Activated naive CD4-positive, alpha-beta T cell treated with anti-CD3 and anti-CD28 coated beads, Interleukin-2, amount 10 ng/mL, durations not matched to agents 7 days and 5 days (primary cell): ENCODE measurements at regions not wholly inside any gene's neighbourhood (a gene's known extent, or its start where the extent isn't known, plus 50 kb on each side); places are given as distances from the start of the nearest gene placed in this dataset.
"Not testable (repeated sequence)": the region's sequence is repeated elsewhere in the genome, so short reads cannot be mapped to it uniquely, and the experiment has no call there.

Experiments
- CTCF ChIA-PET: fragments of 350-600 bp; sonication (Branson Sonifier 250); formaldehyde crosslinking; loops from one replicate; lab custom pipeline; 2021; ENCODE audit warnings: antibody characterized with exemption; lab: Charles Lee
- DNase-seq: peaks from one replicate; pipeline ENCODE4 v3.0.0-alpha.2; 2020
- H3K27ac Mint-ChIP-seq: one replicate; pipeline ENCODE4 v1.8.0; 2021; ENCODE audit warnings: mild to moderate bottlenecking, moderate library complexity, mixed read lengths
- H3K27me3 Mint-ChIP-seq: one replicate; pipeline ENCODE4 v1.8.0; 2021; ENCODE audit warnings: mild to moderate bottlenecking, mixed read lengths
- H3K36me3 Mint-ChIP-seq: one replicate; pipeline ENCODE4 v1.8.0; 2021; ENCODE audit warnings: mixed read lengths
- H3K4me1 Mint-ChIP-seq: one replicate; pipeline ENCODE4 v1.8.0; 2021; ENCODE audit warnings: mixed read lengths
- H3K4me3 Mint-ChIP-seq: one replicate; pipeline ENCODE4 v1.8.0; 2021; ENCODE audit warnings: mild to moderate bottlenecking, moderate library complexity, mixed read lengths
- H3K9me3 Mint-ChIP-seq: one replicate; pipeline ENCODE4 v1.8.0; 2021; ENCODE audit warnings: mixed read lengths

GRCh38 chr7:4461531-4461930, 220.6 kb upstream of the FOXK1 start:
- Mint-ChIP-seq H3K36me3 (no peaks in the 10 kb centered on the region), H3K9me3 (peaks cover 4% of the 10 kb centered on the region), H3K27ac (no peak overlapping the region), H3K4me3 (no peak overlapping the region), H3K4me1 (no peaks in the 10 kb centered on the region), H3K27me3 (no peaks in the 10 kb centered on the region)
- DNase-seq, result no peak
- CTCF ChIA-PET, result no interaction called here

- CTCF ChIA-PET, result no interaction called here
Observed at GRCh38 chr7:4468320-4469102, 213.6 kb upstream of the FOXK1 start.

GRCh38 chr7:4470246-4470645, 211.8 kb upstream of the FOXK1 start:
- no peak for DNase-seq
- no peaks in the 10 kb centered on the region for H3K36me3 Mint-ChIP-seq

More at GRCh38 chr7:4468320-4469102, 213.6 kb upstream of the FOXK1 start:
- Mint-ChIP-seq H3K27me3 (no peaks in the 10 kb centered on the region), H3K4me1 (no peaks in the 10 kb centered on the region), H3K27ac (no peak overlapping the region), H3K36me3 (no peaks in the 10 kb centered on the region), H3K4me3 (no peak overlapping the region), H3K9me3 (peaks cover 8% of the 10 kb centered on the region)
- no peak for DNase-seq

GRCh38 chr7:4472728-4473127, 209.4 kb upstream of the FOXK1 start:
- CTCF ChIA-PET, result no interaction called here
- DNase-seq, result no peak
- Mint-ChIP-seq H3K27ac (no peak overlapping the region), H3K4me3 (no peak overlapping the region), H3K36me3 (no peaks in the 10 kb centered on the region), H3K27me3 (no peaks in the 10 kb centered on the region), H3K4me1 (no peaks in the 10 kb centered on the region), H3K9me3 (peaks cover 2% of the 10 kb centered on the region)

More at GRCh38 chr7:4470246-4470645, 211.8 kb upstream of the FOXK1 start:
- Mint-ChIP-seq H3K4me3 (no peak overlapping the region), H3K27ac (no peak overlapping the region), H3K4me1 (no peaks in the 10 kb centered on the region), H3K9me3 (peaks cover 4% of the 10 kb centered on the region), H3K27me3 (no peaks in the 10 kb centered on the region)
- CTCF ChIA-PET, result no interaction called here

- peak; percentile 22 for DNase-seq
- Mint-ChIP-seq H3K9me3 (peaks cover 10% of the 10 kb centered on the region), H3K27ac (no peak overlapping the region), H3K4me3 (no peak overlapping the region), H3K4me1 (no peaks in the 10 kb centered on the region), H3K36me3 (no peaks in the 10 kb centered on the region), H3K27me3 (no peaks in the 10 kb centered on the region)
- CTCF ChIA-PET, result no interaction called here
Observed at GRCh38 chr7:4479367-4480039, 202.6 kb upstream of the FOXK1 start.

GRCh38 chr7:4480131-4480530, 202.0 kb upstream of the FOXK1 start:
- DNase-seq, H3K4me1 Mint-ChIP-seq, H3K36me3 Mint-ChIP-seq, H3K27ac Mint-ChIP-seq, H3K27me3 Mint-ChIP-seq, H3K4me3 Mint-ChIP-seq, CTCF ChIA-PET, H3K9me3 Mint-ChIP-seq: not testable (repeated sequence)

GRCh38 chr7:4483851-4484250, 198.2 kb upstream of the FOXK1 start:
- Mint-ChIP-seq H3K4me1 (no peaks in the 10 kb centered on the region), H3K27ac (no peak overlapping the region), H3K4me3 (no peak overlapping the region), H3K36me3 (no peaks in the 10 kb centered on the region), H3K27me3 (no peaks in the 10 kb centered on the region), H3K9me3 (peaks cover 11% of the 10 kb centered on the region)
- CTCF ChIA-PET, result no interaction called here
- no peak for DNase-seq

GRCh38 chr7:4484545-4484944, 197.6 kb upstream of the FOXK1 start:
- H3K36me3 Mint-ChIP-seq, result no peaks in the 10 kb centered on the region
- DNase-seq, result no peak
- no peak overlapping the region for H3K27ac Mint-ChIP-seq
- H3K9me3 Mint-ChIP-seq, result peaks cover 11% of the 10 kb centered on the region
- CTCF ChIA-PET, result no interaction called here
- H3K4me3 Mint-ChIP-seq, result no peak overlapping the region
- H3K27me3 Mint-ChIP-seq, result no peaks in the 10 kb centered on the region
- H3K4me1 Mint-ChIP-seq, result no peaks in the 10 kb centered on the region

GRCh38 chr7:4486907-4487306, 195.2 kb upstream of the FOXK1 start:
- CTCF ChIA-PET, result interaction anchor here (0.6 kb wide), 1 partner anchor 207 kb away, joined by 3 read pairs; no protein-coding TSS in a partner anchor
- Mint-ChIP-seq H3K27ac (no peak overlapping the region), H3K4me1 (no peaks in the 10 kb centered on the region)

GRCh38 chr7:4496911-4497310, 185.2 kb upstream of the FOXK1 start:
- H3K4me1 Mint-ChIP-seq, H3K27me3 Mint-ChIP-seq, CTCF ChIA-PET: not testable (repeated sequence)

More at GRCh38 chr7:4486907-4487306, 195.2 kb upstream of the FOXK1 start:
- Mint-ChIP-seq H3K36me3 (no peaks in the 10 kb centered on the region), H3K27me3 (no peaks in the 10 kb centered on the region), H3K9me3 (peaks cover 11% of the 10 kb centered on the region), H3K4me3 (no peak overlapping the region)
- no peak for DNase-seq

GRCh38 chr7:4500812-4501211, 181.3 kb upstream of the FOXK1 start:
- no peaks in the 10 kb centered on the region for H3K27me3 Mint-ChIP-seq
- peaks cover 12% of the 10 kb centered on the region for H3K9me3 Mint-ChIP-seq
- no peak overlapping the region for H3K4me3 Mint-ChIP-seq
- peaks cover 2% of the 10 kb centered on the region for H3K36me3 Mint-ChIP-seq
- DNase-seq, result no peak
- no peaks in the 10 kb centered on the region for H3K4me1 Mint-ChIP-seq
- no peak overlapping the region for H3K27ac Mint-ChIP-seq
- CTCF ChIA-PET, result no interaction called here

More at GRCh38 chr7:4496911-4497310, 185.2 kb upstream of the FOXK1 start:
- DNase-seq, H3K36me3 Mint-ChIP-seq, H3K4me3 Mint-ChIP-seq, H3K27ac Mint-ChIP-seq: not testable (repeated sequence)
- peaks cover 16% of the 10 kb centered on the region for H3K9me3 Mint-ChIP-seq

GRCh38 chr7:4507886-4508285, 174.2 kb upstream of the FOXK1 start:
- H3K27me3 Mint-ChIP-seq, H3K27ac Mint-ChIP-seq, DNase-seq, H3K36me3 Mint-ChIP-seq, H3K4me1 Mint-ChIP-seq, H3K4me3 Mint-ChIP-seq, CTCF ChIA-PET: not testable (repeated sequence)
- peaks cover 19% of the 10 kb centered on the region for H3K9me3 Mint-ChIP-seq

- Mint-ChIP-seq H3K4me1 (no peaks in the 10 kb centered on the region), H3K27ac (no peak overlapping the region), H3K36me3 (no peaks in the 10 kb centered on the region), H3K4me3 (no peak overlapping the region), H3K27me3 (no peaks in the 10 kb centered on the region), H3K9me3 (peaks cover 10% of the 10 kb centered on the region)
- DNase-seq, result no peak
- CTCF ChIA-PET, result no interaction called here
Observed at GRCh38 chr7:4513450-4513849, 168.6 kb upstream of the FOXK1 start.

- Mint-ChIP-seq H3K9me3 (no peaks in the 10 kb centered on the region), H3K36me3 (no peaks in the 10 kb centered on the region), H3K4me3 (no peak overlapping the region), H3K27ac (no peak overlapping the region), H3K4me1 (no peaks in the 10 kb centered on the region), H3K27me3 (peaks cover 1% of the 10 kb centered on the region)
- CTCF ChIA-PET, result no interaction called here
- DNase-seq, result no peak
Observed at GRCh38 chr7:4519819-4520520, 162.1 kb upstream of the FOXK1 start.
